Vagina (tissue), 2 donors: ENCODE measurements at regions not wholly inside any gene's neighbourhood (a gene's known extent, or its start where the extent isn't known, plus 50 kb on each side); places are given as distances from the start of the nearest gene placed in this dataset.
"Not testable (repeated sequence)": the region's sequence is repeated elsewhere in the genome, so short reads cannot be mapped to it uniquely, and the experiment has no call there.

Experiments used
- POLR2AphosphoS5 ChIP-seq, 2 donors: sonication (generic); formaldehyde crosslinking; IDR thresholded peaks; one replicate each; pipeline ENCODE4 v1.9.0; 2017; ENCODE audit warnings: antibody characterized with exemption in 2 of 2, mild to moderate bottlenecking in 2 of 2, low read depth in 1 of 2; ENCODE audit not compliant: insufficient read depth in 1 of 2
- TF ChIP-seq, protein P1 (sequence below), 3 experiments: fragments of 450-650 bp in 2 of 3; fragments of 200-600 bp in 1 of 3; sonication (generic) in 1 of 3; IDR thresholded peaks; one replicate each; pipeline ENCODE4 v1.5.1; 2017 to 2019; ENCODE audit warnings: antibody characterized with exemption in 3 of 3, mild to moderate bottlenecking in 2 of 3, moderate library complexity in 2 of 3

DNA sequence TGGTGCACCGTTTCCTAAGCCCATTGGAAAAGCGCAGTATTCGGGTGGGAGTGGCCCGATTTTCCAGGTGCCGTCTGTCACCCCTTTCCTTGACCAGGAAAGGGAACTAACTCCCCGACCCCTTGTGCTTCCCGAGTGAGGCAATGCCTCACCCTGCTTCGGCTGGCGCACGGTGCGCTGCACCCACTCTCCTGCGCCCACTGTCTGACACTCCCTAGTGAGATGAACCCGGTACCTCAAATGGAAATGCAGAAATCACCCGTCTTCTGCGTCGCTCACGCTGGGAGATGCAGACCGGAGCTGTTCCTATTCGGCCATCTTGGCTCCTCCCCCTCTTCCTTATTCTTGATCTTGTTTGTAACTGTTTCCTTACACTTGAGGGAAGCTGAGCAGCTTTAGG lies 142.8 kb upstream of the DST start:
- TF ChIP-seq, protein P1, sequence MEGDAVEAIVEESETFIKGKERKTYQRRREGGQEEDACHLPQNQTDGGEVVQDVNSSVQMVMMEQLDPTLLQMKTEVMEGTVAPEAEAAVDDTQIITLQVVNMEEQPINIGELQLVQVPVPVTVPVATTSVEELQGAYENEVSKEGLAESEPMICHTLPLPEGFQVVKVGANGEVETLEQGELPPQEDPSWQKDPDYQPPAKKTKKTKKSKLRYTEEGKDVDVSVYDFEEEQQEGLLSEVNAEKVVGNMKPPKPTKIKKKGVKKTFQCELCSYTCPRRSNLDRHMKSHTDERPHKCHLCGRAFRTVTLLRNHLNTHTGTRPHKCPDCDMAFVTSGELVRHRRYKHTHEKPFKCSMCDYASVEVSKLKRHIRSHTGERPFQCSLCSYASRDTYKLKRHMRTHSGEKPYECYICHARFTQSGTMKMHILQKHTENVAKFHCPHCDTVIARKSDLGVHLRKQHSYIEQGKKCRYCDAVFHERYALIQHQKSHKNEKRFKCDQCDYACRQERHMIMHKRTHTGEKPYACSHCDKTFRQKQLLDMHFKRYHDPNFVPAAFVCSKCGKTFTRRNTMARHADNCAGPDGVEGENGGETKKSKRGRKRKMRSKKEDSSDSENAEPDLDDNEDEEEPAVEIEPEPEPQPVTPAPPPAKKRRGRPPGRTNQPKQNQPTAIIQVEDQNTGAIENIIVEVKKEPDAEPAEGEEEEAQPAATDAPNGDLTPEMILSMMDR (IDR thresholded peaks at IDR 0.05), result not testable (repeated sequence)
- TF ChIP-seq POLR2AphosphoS5 (IDR thresholded peaks at IDR 0.05; ENCODE audit: insufficient read depth in 1 of 2, low read depth in 1 of 2), result not testable (repeated sequence)
